ENCODE measurements at regions not wholly inside any gene's neighbourhood (a gene's known extent, or its start where the extent isn't known, plus 50 kb on each side); places are given as distances from the start of the nearest gene placed in this dataset.

- TF ChIP-seq, protein P1, sequence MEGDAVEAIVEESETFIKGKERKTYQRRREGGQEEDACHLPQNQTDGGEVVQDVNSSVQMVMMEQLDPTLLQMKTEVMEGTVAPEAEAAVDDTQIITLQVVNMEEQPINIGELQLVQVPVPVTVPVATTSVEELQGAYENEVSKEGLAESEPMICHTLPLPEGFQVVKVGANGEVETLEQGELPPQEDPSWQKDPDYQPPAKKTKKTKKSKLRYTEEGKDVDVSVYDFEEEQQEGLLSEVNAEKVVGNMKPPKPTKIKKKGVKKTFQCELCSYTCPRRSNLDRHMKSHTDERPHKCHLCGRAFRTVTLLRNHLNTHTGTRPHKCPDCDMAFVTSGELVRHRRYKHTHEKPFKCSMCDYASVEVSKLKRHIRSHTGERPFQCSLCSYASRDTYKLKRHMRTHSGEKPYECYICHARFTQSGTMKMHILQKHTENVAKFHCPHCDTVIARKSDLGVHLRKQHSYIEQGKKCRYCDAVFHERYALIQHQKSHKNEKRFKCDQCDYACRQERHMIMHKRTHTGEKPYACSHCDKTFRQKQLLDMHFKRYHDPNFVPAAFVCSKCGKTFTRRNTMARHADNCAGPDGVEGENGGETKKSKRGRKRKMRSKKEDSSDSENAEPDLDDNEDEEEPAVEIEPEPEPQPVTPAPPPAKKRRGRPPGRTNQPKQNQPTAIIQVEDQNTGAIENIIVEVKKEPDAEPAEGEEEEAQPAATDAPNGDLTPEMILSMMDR (IDR thresholded peaks at IDR 0.05), result no peak
- no peak for TF ChIP-seq POLR2AphosphoS5 (IDR thresholded peaks at IDR 0.05)
Observed at GRCh38 chr9:97751531-97751930, 54.4 kb upstream of the XPA start.

Data from gastroesophageal sphincter (tissue), 3 donors.